ENCODE measurements at regions not wholly inside any gene's neighbourhood (a gene's known extent, or its start where the extent isn't known, plus 50 kb on each side); places are given as distances from the start of the nearest gene placed in this dataset.
A peak's percentile ranks its signal among the peaks of the same experiment; 100 is the strongest.

DNA sequence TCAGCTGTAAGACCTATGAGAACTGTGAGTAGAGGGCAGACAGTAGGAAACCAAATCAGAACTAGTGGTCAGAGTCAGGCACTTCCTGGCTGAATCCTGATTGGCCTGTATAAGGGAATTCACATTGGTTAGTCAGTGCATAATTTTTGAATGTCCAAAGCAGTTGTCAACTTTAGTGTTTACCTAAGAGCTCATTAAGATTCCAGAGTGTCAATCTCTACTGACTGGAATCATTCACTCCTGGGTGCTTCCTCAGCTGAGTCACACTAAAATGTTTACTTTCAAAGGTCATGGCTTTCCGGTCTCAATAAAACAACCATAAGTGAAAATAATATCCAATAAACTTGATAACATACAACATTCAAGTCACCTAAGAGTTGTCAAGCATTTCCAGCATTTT, 306.1 kb downstream of the C11orf87 start (continued):
- TF ChIP-seq, protein P1, sequence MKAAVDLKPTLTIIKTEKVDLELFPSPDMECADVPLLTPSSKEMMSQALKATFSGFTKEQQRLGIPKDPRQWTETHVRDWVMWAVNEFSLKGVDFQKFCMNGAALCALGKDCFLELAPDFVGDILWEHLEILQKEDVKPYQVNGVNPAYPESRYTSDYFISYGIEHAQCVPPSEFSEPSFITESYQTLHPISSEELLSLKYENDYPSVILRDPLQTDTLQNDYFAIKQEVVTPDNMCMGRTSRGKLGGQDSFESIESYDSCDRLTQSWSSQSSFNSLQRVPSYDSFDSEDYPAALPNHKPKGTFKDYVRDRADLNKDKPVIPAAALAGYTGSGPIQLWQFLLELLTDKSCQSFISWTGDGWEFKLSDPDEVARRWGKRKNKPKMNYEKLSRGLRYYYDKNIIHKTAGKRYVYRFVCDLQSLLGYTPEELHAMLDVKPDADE (IDR thresholded peaks at IDR 0.05): no peak
- TF ChIP-seq REST (IDR thresholded peaks at IDR 0.05; ENCODE audit: unreplicated experiment): no peak
- TF ChIP-seq EZH2 (IDR thresholded peaks at IDR 0.05; ENCODE audit: low read depth, unreplicated experiment): no peak
- no peak for TF ChIP-seq NANOG (IDR thresholded peaks at IDR 0.05; ENCODE audit: borderline replicate concordance)
- TF ChIP-seq EZH2phosphoT487 (IDR thresholded peaks at IDR 0.05; ENCODE audit: unreplicated experiment): no peak

DNA sequence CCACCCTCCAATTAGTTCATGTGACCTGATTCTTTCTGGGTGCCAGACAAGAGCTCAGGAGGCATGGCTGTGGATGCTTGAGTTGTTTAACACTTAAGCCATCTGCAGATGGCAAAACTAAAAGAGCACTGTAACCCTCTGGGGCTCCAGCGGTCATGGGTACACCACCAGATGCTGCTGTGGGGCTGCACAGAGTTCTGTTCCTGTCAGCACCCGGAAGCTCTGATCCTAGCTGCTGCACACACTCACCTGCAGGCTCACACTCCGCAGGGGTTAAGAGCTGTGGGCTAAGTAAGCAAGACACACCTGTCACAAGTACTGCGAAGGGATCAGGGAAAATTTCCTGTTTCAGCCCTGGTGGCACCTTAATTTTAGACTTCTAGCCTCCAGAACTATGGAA, 307.8 kb downstream of the C11orf87 start:
- no peaks in the 10 kb centered on the region for H3F3A ChIP-seq (replicated peaks; ENCODE audit: low read depth)
- Mint-ChIP-seq H3K27me3 (ENCODE audit: insufficient read depth, low read depth, poor library complexity) (peaks cover 4% of the 10 kb centered on the region), H3K4me3 (no peak overlapping the region), H3K27ac (no peak overlapping the region), H3K36me3 (ENCODE audit: low read depth) (no peaks in the 10 kb centered on the region), H3K9me3 (no peaks in the 10 kb centered on the region), H3K4me1 (peaks cover 8% of the 10 kb centered on the region; the same call in 2 of the 3 replicates)
- H3K4me2 ChIP-seq: no peak overlapping the region
- H3K27ac ChIP-seq (ENCODE audit: low read depth): no peak overlapping the region
- peaks cover 9% of the 10 kb centered on the region; the same call in 1 of the 2 replicates for H3K4me1 ChIP-seq (ENCODE audit: insufficient read depth)
- DNase-seq (ENCODE audit: low spot score) (peak; percentile 13), ATAC-seq (peak; percentile 64)
- H3K9me2 ChIP-seq (ENCODE audit: insufficient read depth): no peaks in the 10 kb centered on the region
- H3K27me3 ChIP-seq (ENCODE audit: insufficient read depth): no peaks in the 10 kb centered on the region
- H4K20me1 ChIP-seq (replicated peaks; ENCODE audit: insufficient read depth): no peaks in the 10 kb centered on the region
- H2AFZ ChIP-seq: 0 out of 2 replicates have a peak overlapping the region, but pooled peaks have one; percentile 74
- no peak overlapping the region for H3K4me3 ChIP-seq
- H3K36me3 ChIP-seq (ENCODE audit: insufficient read depth): no peaks in the 10 kb centered on the region
- H3K79me2 ChIP-seq (replicated peaks; ENCODE audit: insufficient read depth): no peaks in the 10 kb centered on the region
- TF ChIP-seq EZH2phosphoT487 (IDR thresholded peaks at IDR 0.05; ENCODE audit: unreplicated experiment): no peak
- no peak; a peak in 1 of 4 replicates for TF ChIP-seq CTCF (conservative IDR thresholded peaks at IDR 0.05; ENCODE audit: low read depth in 2 of 2)
- TF ChIP-seq POLR2AphosphoS5 (IDR thresholded peaks at IDR 0.05; ENCODE audit: low read depth): no peak
- TF ChIP-seq, protein P2, sequence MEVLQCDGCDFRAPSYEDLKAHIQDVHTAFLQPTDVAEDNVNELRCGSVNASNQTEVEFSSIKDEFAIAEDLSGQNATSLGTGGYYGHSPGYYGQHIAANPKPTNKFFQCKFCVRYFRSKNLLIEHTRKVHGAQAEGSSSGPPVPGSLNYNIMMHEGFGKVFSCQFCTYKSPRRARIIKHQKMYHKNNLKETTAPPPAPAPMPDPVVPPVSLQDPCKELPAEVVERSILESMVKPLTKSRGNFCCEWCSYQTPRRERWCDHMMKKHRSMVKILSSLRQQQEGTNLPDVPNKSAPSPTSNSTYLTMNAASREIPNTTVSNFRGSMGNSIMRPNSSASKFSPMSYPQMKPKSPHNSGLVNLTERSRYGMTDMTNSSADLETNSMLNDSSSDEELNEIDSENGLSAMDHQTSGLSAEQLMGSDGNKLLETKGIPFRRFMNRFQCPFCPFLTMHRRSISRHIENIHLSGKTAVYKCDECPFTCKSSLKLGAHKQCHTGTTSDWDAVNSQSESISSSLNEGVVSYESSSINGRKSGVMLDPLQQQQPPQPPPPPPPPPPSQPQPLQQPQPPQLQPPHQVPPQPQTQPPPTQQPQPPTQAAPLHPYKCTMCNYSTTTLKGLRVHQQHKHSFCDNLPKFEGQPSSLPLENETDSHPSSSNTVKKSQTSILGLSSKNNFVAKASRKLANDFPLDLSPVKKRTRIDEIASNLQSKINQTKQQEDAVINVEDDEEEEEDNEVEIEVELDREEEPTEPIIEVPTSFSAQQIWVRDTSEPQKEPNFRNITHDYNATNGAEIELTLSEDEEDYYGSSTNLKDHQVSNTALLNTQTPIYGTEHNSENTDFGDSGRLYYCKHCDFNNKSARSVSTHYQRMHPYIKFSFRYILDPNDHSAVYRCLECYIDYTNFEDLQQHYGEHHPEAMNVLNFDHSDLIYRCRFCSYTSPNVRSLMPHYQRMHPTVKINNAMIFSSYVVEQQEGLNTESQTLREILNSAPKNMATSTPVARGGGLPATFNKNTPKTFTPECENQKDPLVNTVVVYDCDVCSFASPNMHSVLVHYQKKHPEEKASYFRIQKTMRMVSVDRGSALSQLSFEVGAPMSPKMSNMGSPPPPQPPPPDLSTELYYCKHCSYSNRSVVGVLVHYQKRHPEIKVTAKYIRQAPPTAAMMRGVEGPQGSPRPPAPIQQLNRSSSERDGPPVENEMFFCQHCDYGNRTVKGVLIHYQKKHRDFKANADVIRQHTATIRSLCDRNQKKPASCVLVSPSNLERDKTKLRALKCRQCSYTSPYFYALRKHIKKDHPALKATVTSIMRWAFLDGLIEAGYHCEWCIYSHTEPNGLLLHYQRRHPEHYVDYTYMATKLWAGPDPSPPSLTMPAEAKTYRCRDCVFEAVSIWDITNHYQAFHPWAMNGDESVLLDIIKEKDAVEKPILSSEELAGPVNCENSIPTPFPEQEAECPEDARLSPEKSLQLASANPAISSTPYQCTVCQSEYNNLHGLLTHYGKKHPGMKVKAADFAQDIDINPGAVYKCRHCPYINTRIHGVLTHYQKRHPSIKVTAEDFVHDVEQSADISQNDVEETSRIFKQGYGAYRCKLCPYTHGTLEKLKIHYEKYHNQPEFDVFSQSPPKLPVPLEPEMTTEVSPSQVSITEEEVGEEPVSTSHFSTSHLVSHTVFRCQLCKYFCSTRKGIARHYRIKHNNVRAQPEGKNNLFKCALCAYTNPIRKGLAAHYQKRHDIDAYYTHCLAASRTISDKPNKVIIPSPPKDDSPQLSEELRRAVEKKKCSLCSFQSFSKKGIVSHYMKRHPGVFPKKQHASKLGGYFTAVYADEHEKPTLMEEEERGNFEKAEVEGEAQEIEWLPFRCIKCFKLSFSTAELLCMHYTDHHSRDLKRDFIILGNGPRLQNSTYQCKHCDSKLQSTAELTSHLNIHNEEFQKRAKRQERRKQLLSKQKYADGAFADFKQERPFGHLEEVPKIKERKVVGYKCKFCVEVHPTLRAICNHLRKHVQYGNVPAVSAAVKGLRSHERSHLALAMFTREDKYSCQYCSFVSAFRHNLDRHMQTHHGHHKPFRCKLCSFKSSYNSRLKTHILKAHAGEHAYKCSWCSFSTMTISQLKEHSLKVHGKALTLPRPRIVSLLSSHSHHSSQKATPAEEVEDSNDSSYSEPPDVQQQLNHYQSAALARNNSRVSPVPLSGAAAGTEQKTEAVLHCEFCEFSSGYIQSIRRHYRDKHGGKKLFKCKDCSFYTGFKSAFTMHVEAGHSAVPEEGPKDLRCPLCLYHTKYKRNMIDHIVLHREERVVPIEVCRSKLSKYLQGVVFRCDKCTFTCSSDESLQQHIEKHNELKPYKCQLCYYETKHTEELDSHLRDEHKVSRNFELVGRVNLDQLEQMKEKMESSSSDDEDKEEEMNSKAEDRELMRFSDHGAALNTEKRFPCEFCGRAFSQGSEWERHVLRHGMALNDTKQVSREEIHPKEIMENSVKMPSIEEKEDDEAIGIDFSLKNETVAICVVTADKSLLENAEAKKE (CRISPR knock-in tag; IDR thresholded peaks at IDR 0.05): no peak
- no peak for TF ChIP-seq EZH2 (IDR thresholded peaks at IDR 0.05; ENCODE audit: low read depth, unreplicated experiment)
- no peak for TF ChIP-seq ZNF331 (CRISPR knock-in tag; IDR thresholded peaks at IDR 0.05; ENCODE audit: low read depth)
